Tongue (tissue), 1 donor: ENCODE measurements at regions not wholly inside any gene's neighbourhood (a gene's known extent, or its start where the extent isn't known, plus 50 kb on each side); places are given as distances from the start of the nearest gene placed in this dataset.
A peak's percentile ranks its signal among the peaks of the same experiment; 100 is the strongest.
"Not testable (repeated sequence)": the region's sequence is repeated elsewhere in the genome, so short reads cannot be mapped to it uniquely, and the experiment has no call there.

Experiments used
- DNase-seq: peaks from one replicate; pipeline ENCODE4 v3.0.0-alpha.2; 2015

GRCh38 chr9:115668521-115668920, 485.1 kb upstream of the PAPPA start:
- no peak for DNase-seq

- no peak for DNase-seq
Observed at GRCh38 chr9:115671236-115671962, 482.2 kb upstream of the PAPPA start.

- no peak for DNase-seq
Observed at GRCh38 chr9:115671963-115672305, 481.7 kb upstream of the PAPPA start.

- peak; percentile 43 for DNase-seq
Observed at GRCh38 chr9:115672477-115673316, 480.9 kb upstream of the PAPPA start.

- no peak for DNase-seq
Observed at GRCh38 chr9:115673599-115673998, 480.0 kb upstream of the PAPPA start.

- no peak for DNase-seq
Observed at GRCh38 chr9:115674091-115674490, 479.5 kb upstream of the PAPPA start.

GRCh38 chr9:115675834-115676233, 477.8 kb upstream of the PAPPA start:
- DNase-seq, result no peak

- no peak for DNase-seq
Observed at GRCh38 chr9:115680231-115680630, 473.4 kb upstream of the PAPPA start.

GRCh38 chr9:115681585-115681984, 472.0 kb upstream of the PAPPA start:
- DNase-seq, result no peak

GRCh38 chr9:115686069-115686468, 467.5 kb upstream of the PAPPA start:
- no peak for DNase-seq

GRCh38 chr9:115687356-115687755, 466.2 kb upstream of the PAPPA start:
- DNase-seq, result no peak

GRCh38 chr9:115689331-115689730, 464.3 kb upstream of the PAPPA start:
- no peak for DNase-seq

GRCh38 chr9:115690786-115691496, 462.6 kb upstream of the PAPPA start:
- no peak for DNase-seq

- no peak for DNase-seq
Observed at GRCh38 chr9:115691693-115692092, 461.9 kb upstream of the PAPPA start.

- not testable (repeated sequence) for DNase-seq
Observed at GRCh38 chr9:115692868-115693267, 460.7 kb upstream of the PAPPA start.

- no peak for DNase-seq
Observed at GRCh38 chr9:115694014-115694413, 459.6 kb upstream of the PAPPA start.

- DNase-seq, result no peak
Observed at GRCh38 chr9:115694991-115695390, 458.6 kb upstream of the PAPPA start.

- no peak for DNase-seq
Observed at GRCh38 chr9:115712981-115713380, 440.6 kb upstream of the PAPPA start.

GRCh38 chr9:115715666-115716065, 437.9 kb upstream of the PAPPA start:
- no peak for DNase-seq

- DNase-seq, result no peak
Observed at GRCh38 chr9:115717298-115717697, 436.3 kb upstream of the PAPPA start.

- no peak for DNase-seq
Observed at GRCh38 chr9:115717711-115718173, 435.8 kb upstream of the PAPPA start.

- DNase-seq, result no peak
Observed at GRCh38 chr9:115730396-115730795, 423.2 kb upstream of the PAPPA start.

- DNase-seq, result no peak
Observed at GRCh38 chr9:115730845-115731244, 422.7 kb upstream of the PAPPA start.
